Omental fat pad (tissue), 3 donors: ENCODE measurements at regions not wholly inside any gene's neighbourhood (a gene's known extent, or its start where the extent isn't known, plus 50 kb on each side); places are given as distances from the start of the nearest gene placed in this dataset.

Experiments used
- ATAC-seq: fragments of 150-250 bp; one replicate; pipeline ENCODE4 v1.9.1; 2016; ENCODE audit warnings: mild to moderate bottlenecking, moderate library complexity; ENCODE audit not compliant: low FRiP score
- DNase-seq: peaks from one replicate; pipeline ENCODE4 v3.0.0-alpha.2; 2019; ENCODE audit warnings: low spot score
- TF ChIP-seq, protein P1 (sequence below), 3 donors: fragments of 450-650 bp; IDR thresholded peaks; one replicate each; pipeline ENCODE4 v1.5.1; 2016 to 2017; ENCODE audit warnings: antibody characterized with exemption in 3 of 3, mild to moderate bottlenecking in 3 of 3, moderate library complexity in 2 of 3

DNA sequence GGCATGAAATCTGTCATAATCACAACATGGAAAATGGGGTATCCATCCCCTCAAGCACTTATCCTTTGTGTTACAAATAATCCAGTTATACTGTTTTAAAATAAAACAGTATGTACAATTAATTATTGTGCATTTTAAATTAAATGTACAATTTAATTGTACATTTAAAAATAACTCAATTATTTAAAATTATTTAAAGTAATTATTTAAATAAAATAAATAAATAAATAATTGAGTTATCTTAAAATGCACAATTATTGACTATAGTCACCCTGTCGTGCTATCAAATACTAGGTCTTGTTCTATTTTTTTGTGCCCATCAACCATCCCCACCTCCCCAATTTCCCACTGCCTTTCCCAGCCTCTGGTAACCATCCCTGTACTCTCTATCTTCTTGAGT is 66.9 kb upstream of the KCNG1 start:
- TF ChIP-seq, protein P1, sequence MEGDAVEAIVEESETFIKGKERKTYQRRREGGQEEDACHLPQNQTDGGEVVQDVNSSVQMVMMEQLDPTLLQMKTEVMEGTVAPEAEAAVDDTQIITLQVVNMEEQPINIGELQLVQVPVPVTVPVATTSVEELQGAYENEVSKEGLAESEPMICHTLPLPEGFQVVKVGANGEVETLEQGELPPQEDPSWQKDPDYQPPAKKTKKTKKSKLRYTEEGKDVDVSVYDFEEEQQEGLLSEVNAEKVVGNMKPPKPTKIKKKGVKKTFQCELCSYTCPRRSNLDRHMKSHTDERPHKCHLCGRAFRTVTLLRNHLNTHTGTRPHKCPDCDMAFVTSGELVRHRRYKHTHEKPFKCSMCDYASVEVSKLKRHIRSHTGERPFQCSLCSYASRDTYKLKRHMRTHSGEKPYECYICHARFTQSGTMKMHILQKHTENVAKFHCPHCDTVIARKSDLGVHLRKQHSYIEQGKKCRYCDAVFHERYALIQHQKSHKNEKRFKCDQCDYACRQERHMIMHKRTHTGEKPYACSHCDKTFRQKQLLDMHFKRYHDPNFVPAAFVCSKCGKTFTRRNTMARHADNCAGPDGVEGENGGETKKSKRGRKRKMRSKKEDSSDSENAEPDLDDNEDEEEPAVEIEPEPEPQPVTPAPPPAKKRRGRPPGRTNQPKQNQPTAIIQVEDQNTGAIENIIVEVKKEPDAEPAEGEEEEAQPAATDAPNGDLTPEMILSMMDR (IDR thresholded peaks at IDR 0.05) = no peak
- ATAC-seq (no peak), DNase-seq (no peak)

DNA sequence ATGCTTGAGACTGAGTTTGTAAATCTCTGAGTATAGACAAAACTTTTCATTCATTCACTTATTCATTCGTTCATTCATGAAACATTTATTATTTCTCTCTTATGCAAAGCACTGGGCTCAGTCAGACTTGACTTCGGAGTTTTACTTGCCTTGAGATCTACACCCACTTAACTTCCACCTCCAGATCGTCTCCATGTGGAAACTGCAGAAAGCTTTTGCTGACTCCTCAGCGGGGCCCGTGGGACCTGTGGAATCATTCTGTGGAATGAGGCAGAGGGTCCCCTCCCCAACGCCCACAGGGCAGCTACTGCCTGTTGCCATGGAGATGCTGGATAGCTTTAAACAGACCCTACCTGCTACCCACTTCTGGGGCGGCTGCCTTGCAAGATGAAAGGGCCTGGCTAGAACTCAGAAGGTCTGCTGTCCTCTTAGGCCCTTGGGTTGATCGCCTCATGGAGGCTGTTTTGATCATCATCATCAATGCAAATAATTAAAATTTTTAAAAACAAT is 66.4 kb upstream of the KCNG1 start:
- ATAC-seq = no peak
- DNase-seq = no peak
- TF ChIP-seq, protein P1 (IDR thresholded peaks at IDR 0.05) = no peak

DNA sequence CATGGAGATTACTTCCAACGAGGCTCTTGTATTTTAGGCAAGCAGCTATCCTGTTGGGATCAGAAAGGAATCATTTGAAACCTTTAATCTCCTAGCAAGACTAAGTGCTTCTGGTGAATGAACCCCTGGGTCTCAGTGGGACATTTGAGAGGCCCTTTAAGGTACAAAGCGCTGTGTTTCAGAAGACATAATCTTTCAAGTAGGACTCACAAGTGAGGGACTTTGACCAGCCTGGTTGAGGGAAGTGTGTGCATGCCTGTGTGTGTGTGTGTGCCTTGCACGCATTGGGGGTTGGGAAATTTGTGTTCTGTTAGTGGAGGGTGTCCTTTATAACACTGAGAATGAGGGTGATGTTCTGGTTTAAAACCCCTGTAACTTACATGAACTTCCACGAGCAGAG is 64.4 kb upstream of the KCNG1 start:
- ATAC-seq (no peak), DNase-seq (no peak)
- TF ChIP-seq, protein P1 (IDR thresholded peaks at IDR 0.05) = no peak

DNA sequence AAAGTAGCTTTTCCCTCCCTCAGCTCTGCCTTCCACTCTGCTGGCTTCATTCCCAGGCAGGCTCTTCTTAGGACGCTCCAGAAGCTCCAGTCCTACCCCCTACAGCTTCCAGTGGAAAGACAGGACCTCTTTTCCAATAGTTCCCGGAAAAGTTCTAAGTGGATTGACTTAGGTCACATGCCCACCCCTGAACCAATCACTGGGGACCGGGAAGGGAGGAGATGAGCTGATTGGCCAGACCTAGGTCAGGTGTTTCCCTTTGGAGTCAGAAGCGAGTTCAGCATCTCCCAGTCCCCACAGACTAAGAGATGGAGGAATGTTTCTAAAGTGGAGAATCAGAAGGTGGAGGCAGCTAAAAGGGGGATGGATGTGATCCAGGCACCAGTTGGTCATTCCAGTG is 62.9 kb upstream of the KCNG1 start:
- TF ChIP-seq, protein P1 (IDR thresholded peaks at IDR 0.05) = no peak
- DNase-seq = no peak
- ATAC-seq = no peak

DNA sequence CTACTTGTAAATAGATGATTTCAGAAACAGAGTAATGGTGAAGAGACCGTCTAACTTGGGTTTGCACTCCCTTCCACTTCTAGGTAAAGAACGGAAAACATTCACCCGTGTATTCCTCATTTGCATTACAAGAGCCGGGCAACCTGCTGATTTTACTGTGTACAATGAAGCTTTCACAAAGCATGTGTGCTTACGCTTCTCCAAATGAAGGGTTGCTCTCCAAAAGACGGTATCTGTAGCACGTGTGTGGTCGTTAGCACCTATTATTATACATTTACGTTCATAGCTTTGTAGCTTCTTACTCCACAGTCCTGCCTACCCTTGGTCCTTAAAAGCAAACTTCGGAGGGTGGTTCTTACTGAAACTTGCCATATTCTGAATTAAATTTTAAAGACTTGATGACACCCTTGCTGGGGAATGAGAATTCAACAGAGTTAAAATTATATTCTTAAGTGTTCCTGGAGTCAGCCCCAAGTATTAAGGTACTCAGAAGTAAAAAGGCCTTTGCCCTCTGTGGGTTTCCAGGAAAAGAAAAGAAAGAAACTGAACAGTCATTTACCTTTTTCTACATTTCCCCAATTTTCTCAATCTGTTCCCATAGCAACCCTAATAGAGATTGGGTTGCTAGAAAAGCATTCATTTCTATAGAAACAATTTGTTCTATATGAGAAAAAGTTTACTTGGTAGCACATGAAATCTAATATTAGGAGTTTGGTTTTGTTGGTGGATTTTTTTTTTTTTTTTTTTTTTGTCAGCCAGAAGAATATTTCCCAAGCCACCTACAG is 61.9 kb upstream of the KCNG1 start:
- no peak for DNase-seq
- no peak for ATAC-seq
- TF ChIP-seq, protein P1 (IDR thresholded peaks at IDR 0.05) = no peak

DNA sequence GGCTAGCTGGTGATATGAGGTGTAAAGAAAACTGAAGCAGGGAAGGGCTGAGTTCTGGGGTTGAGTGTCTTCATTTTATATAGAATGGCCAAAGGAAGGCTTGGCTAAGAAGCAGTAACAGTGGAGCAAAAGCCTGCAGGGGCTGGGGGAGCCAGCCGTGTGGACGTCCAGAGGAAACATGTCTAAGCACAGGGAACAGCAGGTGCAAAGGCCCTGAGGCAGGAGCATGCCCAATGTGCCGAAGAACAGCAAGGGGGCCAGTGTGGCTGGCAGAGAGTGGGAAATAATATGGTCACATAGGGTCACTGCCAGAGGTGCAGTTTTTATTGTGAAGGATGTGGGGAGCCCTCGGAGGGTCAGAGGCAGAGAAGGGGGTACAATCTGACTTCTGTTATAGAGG is 60.5 kb upstream of the KCNG1 start:
- ATAC-seq = no peak
- TF ChIP-seq, protein P1 (IDR thresholded peaks at IDR 0.05) = no peak
- DNase-seq = no peak

DNA sequence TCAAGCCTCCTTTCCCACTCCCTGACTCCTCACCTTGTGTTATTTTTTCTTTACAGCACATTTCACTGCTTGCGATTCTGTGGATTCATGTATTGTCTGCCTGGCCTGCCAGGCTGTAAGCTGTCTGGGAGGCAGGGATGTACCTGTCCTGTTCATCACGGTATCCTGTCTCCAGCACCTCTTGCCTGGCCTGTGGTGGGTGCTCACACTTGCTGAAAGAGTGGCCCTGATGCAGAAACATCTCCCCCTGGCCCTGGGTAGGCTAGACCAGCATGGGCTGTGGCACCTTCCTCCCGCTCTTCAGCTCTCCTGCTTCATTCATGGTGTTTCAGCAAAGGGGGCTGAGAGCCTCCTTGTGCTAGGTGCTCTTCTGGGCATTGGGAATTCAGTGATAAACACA is 60.1 kb upstream of the KCNG1 start:
- ATAC-seq (no peak), DNase-seq (no peak)
- TF ChIP-seq, protein P1 (IDR thresholded peaks at IDR 0.05) = no peak
